ENCODE measurements at regions not wholly inside any gene's neighbourhood (a gene's known extent, or its start where the extent isn't known, plus 50 kb on each side); places are given as distances from the start of the nearest gene placed in this dataset.

DNA sequence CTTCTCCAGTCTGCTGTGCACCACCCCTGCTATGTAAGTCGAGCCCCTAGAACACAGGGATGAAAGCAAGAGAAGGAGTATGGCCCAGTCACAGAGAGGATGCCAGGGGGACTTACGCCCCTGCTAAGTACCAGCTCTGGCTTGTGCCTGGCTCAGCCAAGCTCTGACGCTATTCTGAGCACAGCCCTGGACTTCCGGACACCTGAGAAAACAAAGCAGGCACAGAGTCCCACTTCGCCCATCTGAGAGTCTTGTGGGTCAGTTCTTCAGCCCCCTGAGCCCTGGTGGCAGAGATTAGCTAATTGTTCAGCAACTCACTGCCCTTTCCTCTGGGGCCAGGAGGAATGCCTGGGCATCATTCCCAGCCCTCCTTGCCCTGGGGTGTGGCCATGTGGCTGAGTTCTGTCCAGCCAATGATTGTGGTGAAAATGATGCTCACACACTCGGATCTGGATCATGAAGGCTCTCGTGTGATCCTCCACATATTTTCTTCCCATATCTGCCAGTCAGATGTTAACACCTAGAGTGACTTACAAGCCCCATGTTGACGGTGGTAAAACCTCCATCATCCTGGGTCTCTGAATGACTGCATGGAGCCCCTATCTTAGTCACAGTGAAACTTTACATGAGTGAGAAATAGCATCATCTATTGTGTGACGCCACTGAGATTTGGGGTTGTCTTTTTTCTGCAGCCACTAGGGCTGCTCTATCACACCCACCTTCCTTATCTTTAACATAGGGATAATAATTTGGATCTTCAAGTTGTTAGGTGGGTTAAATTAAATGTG lies 105.7 kb downstream of the TPRA1 start:
- in situ Hi-C loops (cut with HindIII; ENCODE audit: low sequenced_read_pairs) = no loop called here

DNA sequence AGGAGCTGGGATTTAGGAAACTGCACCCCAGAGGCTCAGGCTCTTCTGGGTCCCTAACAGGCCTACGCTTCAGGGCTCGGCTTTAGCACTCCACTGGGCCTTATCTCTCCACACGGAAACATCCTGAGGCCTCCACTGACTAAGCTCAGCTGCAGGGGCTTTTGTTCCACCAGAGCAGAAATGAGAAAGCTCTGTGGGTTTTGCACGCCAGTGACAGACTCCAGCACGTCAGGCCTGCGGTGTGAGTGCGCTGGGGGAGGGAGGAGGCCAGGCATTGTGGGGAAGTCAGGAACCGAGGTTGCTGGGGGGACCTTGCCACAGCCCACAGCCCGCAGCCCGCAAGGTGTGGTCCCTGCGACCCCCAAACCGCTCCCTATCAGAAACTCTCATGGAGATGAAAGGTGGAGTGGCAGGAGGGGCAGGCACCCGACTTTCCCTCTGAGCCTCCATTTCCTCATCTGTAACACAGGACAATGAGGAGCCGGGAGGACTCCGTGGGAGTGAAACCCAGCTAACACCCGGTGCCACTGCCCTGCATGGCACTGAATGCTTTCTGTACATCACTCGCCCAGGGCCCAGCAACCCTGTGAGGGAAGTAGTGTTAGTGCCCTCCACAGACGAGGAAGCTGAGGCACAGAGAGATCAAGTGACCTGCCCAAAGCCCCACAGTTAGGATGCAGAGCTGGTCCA lies 106.5 kb downstream of the TPRA1 start:
- in situ Hi-C loops (cut with HindIII; ENCODE audit: low sequenced_read_pairs) = no loop called here

DNA sequence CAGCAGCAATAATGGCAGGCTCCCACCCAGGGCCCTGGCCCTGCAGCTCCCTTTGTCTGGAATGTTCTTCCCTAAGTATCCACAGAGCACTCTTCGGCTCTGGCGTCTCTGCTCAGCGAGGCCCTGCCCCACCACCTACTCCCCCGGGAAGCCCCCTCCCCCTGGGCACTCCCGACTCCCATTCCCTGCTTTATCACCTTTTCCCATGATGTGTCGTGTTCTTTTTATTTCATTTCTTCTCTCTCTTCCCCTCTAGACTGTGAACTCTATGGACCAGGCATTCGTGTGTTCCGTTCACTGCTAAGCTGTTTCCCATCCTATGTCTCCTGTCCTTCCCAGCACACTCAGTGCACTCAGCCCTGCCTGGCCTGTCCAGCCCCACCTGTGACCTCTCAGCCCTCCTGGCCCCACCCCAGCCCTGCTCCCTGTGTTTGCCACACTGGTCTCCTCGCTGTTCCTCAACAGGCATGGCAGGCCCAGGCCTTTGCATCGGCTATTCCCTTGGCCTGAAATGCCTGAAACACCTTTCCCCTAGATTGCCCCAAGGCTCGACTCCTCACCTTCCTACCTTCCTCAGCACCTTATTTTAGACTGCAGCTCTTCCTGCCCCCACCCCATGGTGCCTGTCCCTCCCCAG lies 107.4 kb downstream of the TPRA1 start:
- in situ Hi-C loops (cut with HindIII; ENCODE audit: low sequenced_read_pairs) = no loop called here

DNA sequence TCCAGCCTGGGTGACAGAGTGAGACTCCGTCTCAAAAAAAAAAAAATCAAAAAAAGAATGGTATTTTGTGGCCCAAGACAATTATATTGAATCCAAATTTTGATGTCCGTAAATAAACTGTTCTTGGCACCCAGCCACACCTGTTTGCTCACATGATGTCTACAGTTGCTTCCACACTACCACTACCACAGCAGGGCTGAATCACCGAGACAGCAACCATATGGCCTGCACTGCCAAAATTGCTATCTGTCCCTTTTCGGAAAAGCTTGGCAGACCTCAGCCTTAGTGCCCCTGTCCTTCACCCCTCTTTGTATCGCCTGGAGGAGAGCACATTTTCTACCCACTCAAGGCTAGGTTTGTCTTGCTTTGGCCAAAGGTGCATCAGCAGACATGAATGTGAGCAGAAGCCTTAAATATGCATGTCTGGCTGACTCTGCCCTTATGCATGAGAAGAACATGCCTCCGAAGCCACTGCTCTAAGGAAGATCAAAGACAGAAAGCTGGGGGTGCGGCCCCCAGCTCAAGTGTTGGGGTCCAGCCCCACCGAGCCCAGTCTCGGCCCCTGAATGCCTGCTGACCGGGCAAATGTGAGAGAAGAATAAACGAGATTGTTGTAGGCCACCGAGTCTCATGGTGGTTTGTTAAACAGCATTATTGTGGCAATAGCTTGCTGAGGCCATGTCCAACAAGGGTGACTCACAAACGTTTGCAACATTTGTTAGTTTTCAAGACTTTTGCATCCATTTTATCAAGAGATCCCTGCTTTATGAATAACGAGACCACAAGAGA lies 108.1 kb downstream of the TPRA1 start:
- in situ Hi-C loops (cut with HindIII; ENCODE audit: low sequenced_read_pairs) = no loop called here

DNA sequence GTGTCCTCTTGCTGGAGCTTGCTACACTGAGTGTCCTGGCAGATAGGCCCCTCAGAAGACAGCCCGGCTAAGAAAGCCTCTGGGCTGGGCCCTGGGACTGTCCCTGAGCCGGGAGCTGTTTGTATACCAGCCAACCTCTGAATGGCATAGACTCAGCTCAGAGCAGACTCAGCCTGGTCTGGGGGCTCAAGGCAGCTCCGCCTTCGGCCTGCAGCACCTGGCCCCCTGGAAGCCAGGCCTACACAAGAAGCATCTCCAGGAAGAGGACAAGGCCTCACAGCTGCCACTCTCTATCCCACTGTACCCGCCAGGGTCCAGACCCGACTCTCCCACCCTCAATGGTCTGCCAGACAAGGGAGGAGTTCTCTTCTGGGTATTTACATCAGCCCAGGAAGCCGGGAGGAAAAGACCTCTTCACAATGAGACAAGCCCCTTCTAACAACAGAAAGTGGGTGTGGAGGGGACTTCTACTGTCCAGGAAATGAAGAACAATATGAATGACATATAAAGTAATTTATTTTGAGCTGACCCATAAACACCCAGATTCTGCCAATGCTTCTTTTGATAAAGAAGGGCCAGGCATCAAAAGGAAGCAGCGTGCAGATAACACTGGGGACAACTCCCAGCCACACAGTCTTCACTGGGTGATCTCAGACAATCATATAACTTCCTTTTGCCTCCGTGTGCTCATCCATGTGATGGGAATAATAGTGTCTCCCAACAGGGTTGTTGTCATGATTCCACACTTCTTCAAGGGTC lies 110.2 kb downstream of the TPRA1 start:
- in situ Hi-C loops (cut with HindIII; ENCODE audit: low sequenced_read_pairs) = no loop called here

DNA sequence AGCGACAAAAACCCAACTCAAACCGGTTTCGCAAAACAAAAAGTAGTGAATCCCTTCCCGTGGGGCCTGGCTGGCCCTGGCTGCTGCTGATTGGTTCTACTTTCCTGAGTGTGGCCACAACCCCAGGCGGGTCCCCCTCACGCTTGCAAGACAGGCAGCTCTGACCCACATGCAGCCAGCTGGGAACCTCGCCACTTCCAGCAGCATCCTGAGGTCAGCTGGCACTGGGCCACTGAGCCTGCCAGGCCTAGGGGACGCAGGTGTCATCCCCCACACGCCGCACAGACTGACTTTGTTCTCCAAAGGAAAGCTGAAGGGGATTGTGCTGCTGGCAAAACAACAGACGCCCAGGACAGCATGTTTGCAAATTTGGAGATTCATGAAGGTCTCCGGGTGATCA lies 111.1 kb downstream of the TPRA1 start:
- in situ Hi-C loops (cut with HindIII; ENCODE audit: low sequenced_read_pairs) = no loop called here

DNA sequence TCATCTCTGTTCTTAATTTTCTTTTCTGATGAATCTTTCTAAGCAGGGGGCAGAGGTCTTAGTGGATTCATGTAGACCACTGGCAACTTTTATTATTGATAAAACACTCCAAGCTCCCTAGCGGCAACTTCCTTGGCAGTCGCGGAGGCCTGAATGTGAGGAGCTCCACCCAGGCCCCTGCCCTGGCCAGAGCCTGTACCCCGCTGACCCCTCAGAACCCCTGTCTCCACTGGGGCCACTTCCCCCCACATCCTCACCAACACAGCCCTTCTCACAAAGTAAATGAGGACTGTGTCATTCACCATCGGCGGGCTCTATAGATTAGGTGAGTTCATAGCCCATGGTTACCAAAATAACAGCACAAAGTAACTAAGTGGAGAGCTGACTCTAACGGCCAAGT lies 111.6 kb downstream of the TPRA1 start:
- in situ Hi-C loops (cut with HindIII; ENCODE audit: low sequenced_read_pairs) = no loop called here

DNA sequence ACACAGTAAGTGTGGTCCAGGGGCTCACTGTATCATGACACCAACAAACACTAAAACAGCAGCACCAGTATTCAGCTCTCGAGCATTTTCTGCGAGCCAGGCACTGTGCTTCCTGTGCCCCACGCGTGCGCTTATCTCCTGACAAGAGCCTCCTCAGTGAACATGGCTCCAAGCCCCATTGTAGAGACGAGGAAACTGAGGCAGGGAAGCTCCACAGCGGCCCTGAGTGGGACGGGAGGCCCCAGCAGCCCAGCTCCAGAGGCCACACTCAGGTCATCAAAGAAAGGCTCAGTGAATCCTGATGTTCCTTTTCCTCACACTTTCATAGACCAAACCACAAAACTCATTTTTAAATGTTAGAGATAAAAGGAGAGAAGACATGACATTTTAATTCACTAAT lies 113.1 kb downstream of the TPRA1 start:
- in situ Hi-C loops (cut with HindIII; ENCODE audit: low sequenced_read_pairs) = no loop called here

DNA sequence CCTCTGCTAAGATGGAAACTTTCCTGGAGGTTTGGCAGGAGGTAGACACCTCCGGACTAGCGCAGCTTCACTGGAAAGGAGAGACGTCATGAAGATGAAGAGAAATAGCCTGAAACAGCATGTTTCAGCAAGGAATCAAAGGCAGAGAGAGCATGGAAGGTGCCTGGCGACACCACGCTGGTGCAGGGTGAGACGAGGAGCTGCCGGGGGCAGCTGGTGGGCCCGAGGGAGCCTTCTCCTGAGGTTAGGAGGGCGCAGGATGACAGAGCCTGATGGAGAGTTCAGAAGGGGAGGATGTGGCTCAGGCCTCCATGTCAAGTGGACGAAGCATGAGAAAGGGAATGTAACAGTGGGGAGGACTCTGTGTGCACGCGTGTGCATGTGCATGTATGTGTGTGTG lies 113.6 kb downstream of the TPRA1 start:
- in situ Hi-C loops (cut with HindIII; ENCODE audit: low sequenced_read_pairs) = no loop called here

DNA sequence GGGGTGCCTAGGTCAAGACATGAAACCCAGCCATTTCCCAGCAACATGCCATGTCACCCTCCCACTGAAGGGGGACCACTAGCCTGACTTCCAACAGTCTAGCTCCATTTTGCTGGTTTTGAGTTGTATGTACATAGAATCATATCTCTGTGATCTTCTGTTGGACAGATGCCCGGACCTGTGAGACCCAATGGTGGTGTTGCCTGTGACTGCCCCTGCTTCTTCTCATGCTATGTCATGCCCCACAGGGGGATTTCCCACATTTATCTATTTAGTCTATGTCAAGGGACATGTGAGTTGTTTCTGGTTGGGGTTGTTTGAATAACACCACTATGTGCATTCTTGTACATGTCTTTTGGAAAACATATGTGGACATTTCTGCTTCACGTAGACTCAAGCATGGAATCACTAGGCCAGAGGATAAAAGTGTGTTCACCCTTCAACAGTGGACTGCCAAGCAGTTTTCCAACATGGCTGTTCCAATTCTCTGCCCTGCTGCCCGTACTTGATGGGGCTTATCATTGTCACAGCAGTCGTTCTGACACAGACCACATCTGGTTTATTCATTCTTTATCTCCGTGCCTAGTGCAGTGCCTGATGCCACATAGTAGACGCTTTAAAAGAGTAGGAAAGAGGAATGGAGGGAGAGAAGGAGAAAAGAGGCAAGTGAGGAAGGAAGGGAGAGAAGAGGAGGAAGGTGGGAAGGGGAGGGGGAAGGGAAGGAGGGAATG lies 114.4 kb downstream of the TPRA1 start:
- in situ Hi-C loops (cut with HindIII; ENCODE audit: low sequenced_read_pairs) = no loop called here

DNA sequence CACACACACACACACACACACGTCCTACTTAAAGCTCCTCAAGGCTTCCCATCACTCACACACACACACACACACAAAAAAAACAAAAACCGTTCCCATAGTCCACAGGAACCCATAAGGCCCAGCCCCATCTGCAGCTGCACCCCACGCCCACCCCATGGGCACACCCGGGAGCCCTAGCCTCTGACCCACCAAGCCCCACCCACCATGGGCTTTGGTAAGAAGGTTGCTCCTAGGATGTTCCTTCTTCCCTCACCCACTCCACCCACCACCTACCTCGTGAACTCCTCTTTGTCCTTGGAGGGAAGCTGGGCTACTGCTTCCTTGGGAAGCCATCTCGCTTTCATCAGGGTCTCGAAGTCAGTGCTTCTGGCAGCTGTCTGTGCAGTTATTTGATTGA lies 115.1 kb downstream of the TPRA1 start:
- in situ Hi-C loops (cut with HindIII; ENCODE audit: low sequenced_read_pairs) = no loop called here

DNA sequence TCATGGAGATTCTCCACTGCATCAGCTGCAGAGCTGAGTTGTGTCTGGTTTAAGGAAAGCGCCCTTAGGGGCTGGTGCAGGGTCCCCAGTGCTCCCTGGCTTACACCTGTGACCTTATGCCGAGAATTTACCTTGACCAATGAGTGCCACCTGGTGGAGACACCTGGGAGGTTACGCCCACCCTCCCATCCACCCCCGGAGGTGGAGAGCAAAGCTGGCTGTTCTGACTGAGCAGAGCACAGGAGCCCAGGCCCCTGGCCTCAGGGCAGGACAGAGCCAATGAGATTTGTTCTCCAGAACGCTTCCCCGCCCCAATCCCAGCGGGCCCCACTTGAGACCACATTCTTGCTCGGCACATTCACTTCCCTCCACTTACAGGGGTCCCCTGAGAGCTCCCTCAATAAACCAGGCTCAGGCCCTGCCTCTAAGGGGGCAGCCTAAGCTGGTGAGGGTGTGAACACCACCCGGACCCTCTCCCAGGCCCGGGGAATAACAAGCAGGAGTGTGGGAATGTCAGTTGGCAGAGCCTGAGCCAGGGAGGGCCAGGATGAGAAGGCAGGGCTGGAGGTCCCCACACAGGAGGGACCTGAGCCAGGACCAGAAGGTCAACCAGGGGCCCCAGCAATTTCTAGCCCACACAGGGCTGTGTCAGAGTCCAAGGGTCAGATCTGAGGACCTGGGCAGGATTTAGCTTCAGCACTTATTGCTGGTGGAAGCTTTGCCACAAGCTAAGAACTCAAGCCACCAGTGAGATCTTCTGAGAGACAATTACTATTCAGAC lies 117.1 kb downstream of the TPRA1 start:
- in situ Hi-C loops (cut with HindIII; ENCODE audit: low sequenced_read_pairs) = loop anchor here (25.0 kb wide), 2 partner anchors 136 to 786 kb away; no protein-coding TSS in a partner anchor

DNA sequence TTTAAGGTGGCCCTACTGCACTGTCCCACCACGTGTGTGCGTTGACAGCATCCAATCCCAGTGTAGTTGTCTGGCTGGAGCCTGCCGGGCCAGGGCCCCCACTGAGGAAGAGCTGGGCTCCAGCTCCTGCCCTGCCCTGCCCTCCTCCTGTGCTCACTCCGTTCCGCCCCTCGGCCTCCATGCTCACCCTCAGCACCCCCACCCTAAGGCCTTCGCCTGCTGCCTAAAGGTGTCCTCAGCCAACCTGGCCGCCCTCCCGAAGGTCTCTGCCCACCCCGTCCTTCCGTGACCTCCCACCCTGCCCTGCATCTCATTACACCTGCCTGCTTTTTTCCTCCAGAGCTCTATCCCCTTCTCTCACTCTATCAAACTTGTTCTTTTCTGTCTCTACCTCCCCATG lies 118.0 kb downstream of the TPRA1 start:
- in situ Hi-C loops (cut with HindIII; ENCODE audit: low sequenced_read_pairs) = loop anchor here (25.0 kb wide), 2 partner anchors 135 to 785 kb away; no protein-coding TSS in a partner anchor

DNA sequence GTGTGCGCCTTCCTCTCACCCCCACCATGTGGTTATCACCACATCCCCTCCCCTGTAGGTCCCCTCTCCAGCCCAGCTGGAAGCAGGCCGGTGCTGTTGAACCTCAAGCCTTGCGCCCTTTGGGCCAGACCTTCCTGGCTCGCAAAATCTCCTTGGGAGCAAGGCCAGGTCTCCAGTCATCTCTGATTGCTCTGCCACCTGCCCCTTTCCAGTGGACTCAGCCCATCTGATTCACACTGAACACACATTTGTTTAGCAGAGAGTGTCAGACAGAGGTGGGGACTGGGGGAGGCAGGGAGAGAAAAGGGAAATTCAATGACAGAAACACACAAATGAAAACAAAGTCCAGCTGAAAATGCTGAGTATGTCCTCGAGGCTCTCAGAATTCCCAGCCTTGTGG lies 119.4 kb downstream of the TPRA1 start:
- in situ Hi-C loops (cut with HindIII; ENCODE audit: low sequenced_read_pairs) = loop anchor here (25.0 kb wide), 2 partner anchors 134 to 784 kb away; no protein-coding TSS in a partner anchor

DNA sequence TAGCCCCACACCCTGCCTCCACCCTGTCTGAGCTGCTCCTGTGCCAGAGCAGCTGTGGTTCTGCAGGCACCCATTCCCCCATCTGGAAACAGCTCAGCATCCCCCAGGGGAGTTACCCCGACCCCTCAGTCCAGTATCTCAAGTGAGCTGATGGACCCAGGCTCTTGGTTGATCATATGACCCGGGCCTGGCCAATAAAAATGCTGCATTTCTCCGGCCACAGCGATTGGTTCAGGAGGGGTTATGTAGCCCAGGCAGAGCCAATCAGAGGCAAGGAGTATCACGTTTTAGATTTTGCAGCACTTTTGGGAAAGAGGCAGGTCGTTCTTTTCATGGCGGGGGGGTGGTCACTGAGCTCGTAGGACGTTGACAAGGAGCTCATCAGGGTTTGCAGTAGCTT lies 120.8 kb downstream of the TPRA1 start:
- in situ Hi-C loops (cut with HindIII; ENCODE audit: low sequenced_read_pairs) = loop anchor here (25.0 kb wide), 2 partner anchors 132 to 782 kb away; no protein-coding TSS in a partner anchor

DNA sequence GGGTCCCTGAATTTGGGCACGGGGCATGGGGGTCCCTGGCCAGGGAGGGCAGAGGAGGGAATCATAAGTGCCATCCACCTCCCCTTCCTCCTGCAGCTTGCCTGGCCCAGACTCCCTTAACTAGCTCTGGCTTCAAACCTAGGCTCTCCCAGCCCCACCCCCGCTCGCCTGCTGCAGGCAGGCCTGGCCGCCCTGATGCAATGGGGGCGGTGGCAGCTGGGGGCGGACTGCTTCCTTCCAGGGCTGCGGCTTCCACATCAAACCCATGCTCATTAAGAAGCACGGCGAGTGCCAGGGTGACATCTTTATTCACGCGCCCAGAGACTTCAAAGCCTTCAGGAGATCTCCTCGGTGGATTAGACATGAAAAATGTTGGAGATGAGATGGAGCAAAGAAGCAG lies 123.1 kb downstream of the TPRA1 start:
- in situ Hi-C loops (cut with HindIII; ENCODE audit: low sequenced_read_pairs) = loop anchor here (25.0 kb wide), 2 partner anchors 130 to 780 kb away; no protein-coding TSS in a partner anchor

DNA sequence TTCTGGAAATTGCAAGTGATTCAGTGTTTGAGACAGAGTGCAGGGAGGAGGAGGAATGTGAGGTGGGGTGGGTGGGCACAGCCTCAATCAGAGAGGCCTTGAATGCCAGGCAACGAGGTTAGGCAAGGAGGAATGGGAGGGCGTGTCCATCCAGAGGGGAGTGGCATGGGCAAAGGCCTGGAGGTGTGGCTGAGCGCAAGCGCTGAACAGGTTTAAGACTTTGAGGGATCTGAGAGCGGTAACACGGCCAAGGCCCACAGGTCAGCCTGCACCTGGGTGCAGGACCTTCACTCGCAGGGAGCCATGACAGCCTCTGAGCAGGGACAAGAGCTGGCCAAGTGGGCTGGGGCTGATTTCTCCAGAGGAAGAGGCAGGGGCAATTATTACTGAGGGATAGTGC lies 125.9 kb downstream of the TPRA1 start:
- in situ Hi-C loops (cut with HindIII; ENCODE audit: low sequenced_read_pairs) = loop anchor here (25.0 kb wide), 2 partner anchors 127 to 777 kb away; no protein-coding TSS in a partner anchor

DNA sequence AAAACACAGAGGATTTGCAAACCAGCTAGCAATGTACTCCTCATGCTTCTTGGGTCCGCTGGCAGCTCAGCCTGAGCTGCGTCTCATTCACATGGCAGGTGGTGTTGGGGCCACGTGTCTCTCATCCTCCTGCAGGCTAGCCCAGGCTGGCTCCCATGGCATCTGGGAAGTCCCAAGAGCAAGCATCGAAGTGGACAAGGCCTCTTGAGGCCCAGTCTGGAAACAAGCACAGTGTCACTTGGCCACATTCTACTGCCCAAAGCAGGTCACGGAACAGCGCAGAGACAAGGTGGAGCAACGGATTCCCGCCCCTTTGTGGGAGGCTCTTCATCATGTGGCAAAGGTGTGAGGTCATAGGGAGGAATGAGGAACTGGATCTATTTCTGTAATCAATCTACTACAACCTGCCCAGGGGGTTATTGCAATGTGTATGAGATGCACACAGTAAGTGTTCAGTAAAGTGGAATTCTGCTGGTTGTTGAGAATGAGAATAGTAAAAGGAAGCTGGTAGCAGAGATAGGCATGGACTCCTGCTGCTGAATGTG lies 128.3 kb downstream of the TPRA1 start:
- in situ Hi-C loops (cut with HindIII; ENCODE audit: low sequenced_read_pairs) = loop anchor here (25.0 kb wide), 2 partner anchors 125 to 775 kb away; no protein-coding TSS in a partner anchor

Data from DLD1 (cell line).